ENCODE measurements at regions not wholly inside any gene's neighbourhood (a gene's known extent, or its start where the extent isn't known, plus 50 kb on each side); places are given as distances from the start of the nearest gene placed in this dataset.
A peak's percentile ranks its signal among the peaks of the same experiment; 100 is the strongest.

DNA sequence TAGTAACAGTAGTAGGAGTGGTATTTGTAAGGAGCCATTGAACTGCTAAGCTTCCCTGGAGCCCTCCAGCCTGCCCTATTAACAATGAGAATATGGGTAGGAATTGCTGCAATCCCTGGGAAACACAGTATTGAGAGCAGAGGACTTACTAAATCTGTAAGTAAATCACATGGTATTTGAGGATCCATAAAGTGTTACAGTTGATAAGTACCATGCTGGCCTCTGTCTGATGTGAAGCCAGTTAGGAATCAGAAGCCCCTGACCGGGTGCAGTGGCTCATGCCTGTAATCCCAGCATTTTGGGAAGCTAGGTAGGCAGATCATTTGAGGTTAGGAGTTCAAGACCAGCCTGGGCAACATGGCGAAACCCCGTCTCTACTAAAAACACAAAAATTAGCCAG is 224.6 kb downstream of the C1D start:
- Histone ChIP-seq H3K27ac (no peak overlapping the region), H3K36me3 (no peaks in the 10 kb centered on the region), H3K4me1 (no peaks in the 10 kb centered on the region), H3K4me3 (no peak overlapping the region), H3K9me3 (no peaks in the 10 kb centered on the region), H3K27me3 (no peaks in the 10 kb centered on the region)
- 87 to 89% methylated on average over 3 of the region's 3 CpGs for WGBS, 2 donors
- DNase-seq (ENCODE audit: low spot score in 2 of 2) = no peak
- TF ChIP-seq, protein P1, sequence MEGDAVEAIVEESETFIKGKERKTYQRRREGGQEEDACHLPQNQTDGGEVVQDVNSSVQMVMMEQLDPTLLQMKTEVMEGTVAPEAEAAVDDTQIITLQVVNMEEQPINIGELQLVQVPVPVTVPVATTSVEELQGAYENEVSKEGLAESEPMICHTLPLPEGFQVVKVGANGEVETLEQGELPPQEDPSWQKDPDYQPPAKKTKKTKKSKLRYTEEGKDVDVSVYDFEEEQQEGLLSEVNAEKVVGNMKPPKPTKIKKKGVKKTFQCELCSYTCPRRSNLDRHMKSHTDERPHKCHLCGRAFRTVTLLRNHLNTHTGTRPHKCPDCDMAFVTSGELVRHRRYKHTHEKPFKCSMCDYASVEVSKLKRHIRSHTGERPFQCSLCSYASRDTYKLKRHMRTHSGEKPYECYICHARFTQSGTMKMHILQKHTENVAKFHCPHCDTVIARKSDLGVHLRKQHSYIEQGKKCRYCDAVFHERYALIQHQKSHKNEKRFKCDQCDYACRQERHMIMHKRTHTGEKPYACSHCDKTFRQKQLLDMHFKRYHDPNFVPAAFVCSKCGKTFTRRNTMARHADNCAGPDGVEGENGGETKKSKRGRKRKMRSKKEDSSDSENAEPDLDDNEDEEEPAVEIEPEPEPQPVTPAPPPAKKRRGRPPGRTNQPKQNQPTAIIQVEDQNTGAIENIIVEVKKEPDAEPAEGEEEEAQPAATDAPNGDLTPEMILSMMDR (IDR thresholded peaks at IDR 0.05) = no peak
- TF ChIP-seq POLR2A (IDR thresholded peaks at IDR 0.05) (no peak), EP300 (IDR thresholded peaks at IDR 0.05) (no peak)

DNA sequence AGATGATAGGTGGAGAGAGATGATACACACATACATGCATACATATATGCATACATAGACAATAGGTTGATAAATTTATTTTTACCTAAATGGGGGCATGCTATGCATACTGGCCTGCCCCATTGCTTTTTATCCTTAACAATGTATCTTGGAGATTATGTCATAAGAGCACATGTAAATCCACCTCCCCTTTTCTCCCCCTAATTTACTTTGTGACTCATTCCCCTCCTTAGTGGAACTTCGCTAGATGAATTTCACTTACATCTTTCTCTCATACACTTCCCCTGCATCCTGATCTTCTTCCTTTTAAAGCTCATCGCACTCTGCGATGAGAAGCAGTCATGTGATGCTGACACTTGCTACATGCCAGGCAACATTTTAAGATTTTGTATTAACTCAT is 223.6 kb downstream of the C1D start:
- Histone ChIP-seq H3K36me3 (no peaks in the 10 kb centered on the region), H3K27ac (no peak overlapping the region), H3K9me3 (no peaks in the 10 kb centered on the region), H3K4me3 (no peak overlapping the region), H3K27me3 (no peaks in the 10 kb centered on the region), H3K4me1 (no peaks in the 10 kb centered on the region)
- no peak for TF ChIP-seq POLR2A (IDR thresholded peaks at IDR 0.05)
- TF ChIP-seq EP300 (IDR thresholded peaks at IDR 0.05) = no peak
- TF ChIP-seq, protein P1 (IDR thresholded peaks at IDR 0.05) = no peak
- WGBS, 2 donors = 88 to 90% methylated on average over 3 of the region's 3 CpGs
- DNase-seq (ENCODE audit: low spot score in 2 of 2) = no peak

GRCh38 chr2:67839668-67840067 is 223.1 kb downstream of the C1D start:
- Histone ChIP-seq H3K36me3 (no peaks in the 10 kb centered on the region), H3K4me1 (no peaks in the 10 kb centered on the region), H3K27ac (no peak overlapping the region), H3K27me3 (no peaks in the 10 kb centered on the region), H3K4me3 (no peak overlapping the region), H3K9me3 (no peaks in the 10 kb centered on the region)
- no peak for DNase-seq (ENCODE audit: low spot score in 2 of 2)
- TF ChIP-seq POLR2A (IDR thresholded peaks at IDR 0.05) (no peak), EP300 (IDR thresholded peaks at IDR 0.05) (no peak)
- TF ChIP-seq, protein P1 (IDR thresholded peaks at IDR 0.05) = no peak
- WGBS, 2 donors = 73 to 84% methylated on average over 3 of the region's 3 CpGs

DNA sequence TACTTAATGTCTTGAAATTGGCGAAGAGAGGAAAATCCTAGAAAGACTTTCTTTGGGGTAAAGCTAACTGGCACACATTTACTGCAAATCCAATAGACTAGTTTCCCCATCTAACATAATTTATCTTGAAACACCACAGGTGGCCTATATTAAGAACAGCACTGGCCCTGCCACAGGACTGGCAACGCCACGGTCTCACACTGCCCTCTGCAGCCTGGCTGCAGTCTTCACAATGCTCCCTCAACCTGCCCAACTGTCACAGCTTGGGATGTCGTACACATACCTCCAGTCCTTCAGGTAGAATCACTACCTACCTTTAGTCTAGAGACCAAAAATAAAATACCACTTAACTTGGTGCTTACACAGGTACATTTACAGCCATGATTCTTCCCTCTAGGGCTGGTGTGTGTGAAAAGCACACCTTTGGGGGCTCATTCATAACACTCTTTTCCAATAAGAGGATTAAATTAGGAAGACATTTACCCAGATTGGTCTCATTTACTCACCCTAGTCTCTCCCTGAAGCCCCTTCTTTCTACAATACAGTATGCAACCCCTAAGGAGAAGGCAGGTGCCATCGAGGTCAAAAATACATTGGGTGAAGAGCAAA is 222.2 kb downstream of the C1D start:
- Histone ChIP-seq H3K4me3 (no peak overlapping the region), H3K4me1 (no peaks in the 10 kb centered on the region), H3K27ac (no peak overlapping the region), H3K27me3 (no peaks in the 10 kb centered on the region), H3K36me3 (no peaks in the 10 kb centered on the region), H3K9me3 (no peaks in the 10 kb centered on the region)
- DNase-seq (ENCODE audit: low spot score in 2 of 2) = peak in 1 of 2 donors; percentile 36
- TF ChIP-seq POLR2A (IDR thresholded peaks at IDR 0.05) (no peak), EP300 (IDR thresholded peaks at IDR 0.05) (no peak)
- TF ChIP-seq, protein P1 (IDR thresholded peaks at IDR 0.05) = peak; percentile 39 to 65 (median 45)
- WGBS, 2 donors = 52 to 56% methylated on average over 5 of the region's 5 CpGs

- no peaks in the 10 kb centered on the region for H3K36me3 ChIP-seq
- H3K9me3 ChIP-seq = no peaks in the 10 kb centered on the region
Measured at GRCh38 chr2:67841711-67842110, 221.1 kb downstream of the C1D start.

More at GRCh38 chr2:67841711-67842110, 221.1 kb downstream of the C1D start:
- Histone ChIP-seq H3K4me1 (peaks cover 0 to 10% (median 0%) of the 10 kb centered on the region in 4 donors), H3K27ac (no peak overlapping the region), H3K4me3 (no peak overlapping the region), H3K27me3 (no peaks in the 10 kb centered on the region)
- no peak for TF ChIP-seq POLR2A (IDR thresholded peaks at IDR 0.05)
- TF ChIP-seq, protein P1 (IDR thresholded peaks at IDR 0.05) = no peak
- no peak for TF ChIP-seq EP300 (IDR thresholded peaks at IDR 0.05)
- no peak for DNase-seq (ENCODE audit: low spot score in 2 of 2)
- 74 to 75% methylated on average over 2 of the region's 2 CpGs for WGBS, 2 donors

Data from tibial nerve (tissue), 4 donors.